Breast epithelium (tissue), 3 donors: ENCODE measurements at regions not wholly inside any gene's neighbourhood (a gene's known extent, or its start where the extent isn't known, plus 50 kb on each side); places are given as distances from the start of the nearest gene placed in this dataset.

ENCODE experiments used
- POLR2A ChIP-seq: fragments of 450-650 bp; IDR thresholded peaks from one replicate; pipeline ENCODE4 v1.6.1; 2016; ENCODE audit warnings: antibody characterized with exemption, mild to moderate bottlenecking, moderate library complexity
- TF ChIP-seq, protein P1 (sequence below), 3 donors: fragments of 450-650 bp; IDR thresholded peaks; one replicate each; pipeline ENCODE4 v1.5.1; 2016 to 2017; ENCODE audit warnings: antibody characterized with exemption in 3 of 3, mild to moderate bottlenecking in 3 of 3, moderate library complexity in 3 of 3

DNA sequence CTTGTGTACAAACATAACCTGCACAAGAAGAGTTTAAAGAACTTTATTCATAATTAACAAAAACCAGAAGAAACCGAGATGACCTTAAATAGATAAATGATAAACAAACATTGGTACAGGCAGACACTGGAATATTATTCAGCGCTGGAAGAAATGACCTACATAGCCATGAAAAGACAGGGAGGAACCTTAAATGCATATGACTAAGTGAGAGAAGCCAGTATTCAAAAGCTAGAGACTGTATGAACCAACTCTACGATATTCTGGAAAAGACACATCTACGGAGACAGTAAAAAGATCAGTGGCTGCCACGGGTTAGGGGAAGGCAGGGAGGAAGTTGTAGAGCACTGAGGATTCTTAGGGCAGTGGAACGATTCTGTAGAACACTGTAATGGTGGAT is 333.8 kb upstream of the AKR1E2 start:
- TF ChIP-seq, protein P1, sequence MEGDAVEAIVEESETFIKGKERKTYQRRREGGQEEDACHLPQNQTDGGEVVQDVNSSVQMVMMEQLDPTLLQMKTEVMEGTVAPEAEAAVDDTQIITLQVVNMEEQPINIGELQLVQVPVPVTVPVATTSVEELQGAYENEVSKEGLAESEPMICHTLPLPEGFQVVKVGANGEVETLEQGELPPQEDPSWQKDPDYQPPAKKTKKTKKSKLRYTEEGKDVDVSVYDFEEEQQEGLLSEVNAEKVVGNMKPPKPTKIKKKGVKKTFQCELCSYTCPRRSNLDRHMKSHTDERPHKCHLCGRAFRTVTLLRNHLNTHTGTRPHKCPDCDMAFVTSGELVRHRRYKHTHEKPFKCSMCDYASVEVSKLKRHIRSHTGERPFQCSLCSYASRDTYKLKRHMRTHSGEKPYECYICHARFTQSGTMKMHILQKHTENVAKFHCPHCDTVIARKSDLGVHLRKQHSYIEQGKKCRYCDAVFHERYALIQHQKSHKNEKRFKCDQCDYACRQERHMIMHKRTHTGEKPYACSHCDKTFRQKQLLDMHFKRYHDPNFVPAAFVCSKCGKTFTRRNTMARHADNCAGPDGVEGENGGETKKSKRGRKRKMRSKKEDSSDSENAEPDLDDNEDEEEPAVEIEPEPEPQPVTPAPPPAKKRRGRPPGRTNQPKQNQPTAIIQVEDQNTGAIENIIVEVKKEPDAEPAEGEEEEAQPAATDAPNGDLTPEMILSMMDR (IDR thresholded peaks at IDR 0.05) = no peak
- no peak for TF ChIP-seq POLR2A
